ENCODE measurements at regions not wholly inside any gene's neighbourhood (a gene's known extent, or its start where the extent isn't known, plus 50 kb on each side); places are given as distances from the start of the nearest gene placed in this dataset.
A peak's percentile ranks its signal among the peaks of the same experiment; 100 is the strongest.
"Not testable (repeated sequence)": the region's sequence is repeated elsewhere in the genome, so short reads cannot be mapped to it uniquely, and the experiment has no call there.

DNA sequence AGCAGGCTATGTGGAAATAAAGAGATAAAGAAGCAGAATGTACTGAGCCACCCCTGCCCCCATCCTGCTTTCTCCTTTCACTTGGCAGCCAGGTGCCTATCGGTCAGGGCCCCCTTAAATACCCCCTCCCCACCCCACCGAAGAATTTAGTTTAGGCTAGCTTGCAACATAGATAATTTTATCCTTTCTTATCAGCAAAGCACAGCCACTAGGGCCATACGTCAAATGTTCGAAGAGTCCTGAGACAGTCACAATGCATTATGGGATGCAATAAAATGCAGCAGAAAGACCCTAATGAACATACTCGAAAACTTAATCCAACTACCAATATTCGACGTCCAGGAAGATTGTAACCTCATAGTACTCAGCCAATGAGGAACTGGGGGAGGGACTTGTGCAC is 71.4 kb downstream of the ZNF195 start:
- not testable (repeated sequence) for DNase-seq (ENCODE audit: low spot score); FAIRE-seq

DNA sequence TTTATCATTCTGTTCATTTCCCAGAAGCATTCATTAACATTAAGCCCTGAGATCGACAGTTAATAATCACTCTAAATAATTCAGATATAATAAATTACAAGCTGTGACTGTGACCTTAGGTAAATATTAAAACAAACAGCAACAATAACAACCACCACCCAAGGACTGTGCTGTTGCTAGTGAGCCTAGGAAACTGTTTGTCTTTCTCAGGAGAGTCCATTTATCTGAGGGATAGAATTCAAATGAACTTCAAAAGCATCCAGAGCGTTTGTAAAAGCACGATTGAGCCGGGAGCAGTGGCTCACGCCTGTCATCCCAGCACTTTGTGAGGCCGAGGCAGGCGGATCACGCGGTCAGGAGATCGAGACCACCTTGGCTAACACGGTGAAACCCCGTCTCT is 68.8 kb upstream of the MRGPRE start:
- DNase-seq (ENCODE audit: low spot score); FAIRE-seq: not testable (repeated sequence)

DNA sequence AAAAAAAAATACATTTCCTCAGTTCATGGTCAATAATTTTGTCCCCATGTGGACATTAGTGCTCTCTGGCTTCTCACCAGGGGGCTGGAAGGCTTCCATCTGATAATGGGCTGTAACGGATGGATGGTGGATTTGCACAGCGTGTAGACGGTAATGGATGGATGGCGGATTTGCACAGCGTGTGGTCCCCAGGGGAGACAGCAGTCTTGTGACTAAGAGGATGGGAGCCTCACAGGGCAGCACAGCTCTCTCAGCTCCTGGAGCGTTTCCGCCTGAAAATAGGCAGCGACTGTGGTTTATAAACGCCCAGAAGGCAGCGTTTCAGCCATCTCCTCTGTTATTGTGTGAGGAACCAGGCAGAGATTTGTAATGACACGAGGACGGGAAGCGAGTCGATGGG is 68.4 kb upstream of the MRGPRE start:
- DNase-seq (ENCODE audit: low spot score); FAIRE-seq: not testable (repeated sequence)

DNA sequence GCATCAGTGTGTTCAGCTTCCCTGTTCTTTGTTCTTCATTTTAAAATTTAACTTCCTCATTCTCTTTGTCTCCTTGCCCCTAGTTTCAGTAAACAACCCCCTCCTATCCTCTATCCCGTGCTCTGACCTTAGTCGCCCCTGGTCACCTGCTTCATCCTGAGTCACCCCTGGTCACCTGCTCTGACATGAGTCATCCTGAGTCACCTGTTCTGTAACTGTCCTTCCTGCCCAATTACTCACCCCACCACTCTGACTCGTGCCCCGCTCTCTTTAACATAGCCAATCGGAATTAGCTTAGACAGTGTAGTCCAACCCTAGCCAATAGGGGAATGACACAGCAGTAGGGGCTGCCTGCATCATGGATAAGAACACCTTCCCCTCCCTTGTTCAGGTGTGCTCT is 65.6 kb upstream of the MRGPRE start:
- not testable (repeated sequence) for FAIRE-seq; DNase-seq (ENCODE audit: low spot score)

DNA sequence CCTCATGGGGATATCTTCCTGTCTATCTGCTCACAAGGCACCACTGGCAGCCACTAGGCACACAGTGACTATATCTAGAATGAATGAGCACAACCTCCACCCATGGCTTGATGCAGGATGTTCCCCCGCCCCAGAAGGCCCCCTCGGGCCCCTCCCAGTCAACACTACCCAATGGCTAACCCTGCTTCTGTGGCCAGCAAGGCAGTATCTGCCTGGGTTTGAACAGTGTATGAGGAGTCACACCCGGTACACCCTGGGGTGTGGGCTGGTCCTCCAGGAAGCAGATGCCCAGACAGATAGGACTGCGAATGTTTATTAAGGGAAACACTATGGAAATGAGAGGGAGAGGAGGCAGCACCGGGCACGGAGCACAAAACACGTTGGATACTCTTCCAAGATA is 58.3 kb upstream of the MRGPRE start:
- not testable (repeated sequence) for DNase-seq (ENCODE audit: low spot score)
- peak; percentile 46 for FAIRE-seq

DNA sequence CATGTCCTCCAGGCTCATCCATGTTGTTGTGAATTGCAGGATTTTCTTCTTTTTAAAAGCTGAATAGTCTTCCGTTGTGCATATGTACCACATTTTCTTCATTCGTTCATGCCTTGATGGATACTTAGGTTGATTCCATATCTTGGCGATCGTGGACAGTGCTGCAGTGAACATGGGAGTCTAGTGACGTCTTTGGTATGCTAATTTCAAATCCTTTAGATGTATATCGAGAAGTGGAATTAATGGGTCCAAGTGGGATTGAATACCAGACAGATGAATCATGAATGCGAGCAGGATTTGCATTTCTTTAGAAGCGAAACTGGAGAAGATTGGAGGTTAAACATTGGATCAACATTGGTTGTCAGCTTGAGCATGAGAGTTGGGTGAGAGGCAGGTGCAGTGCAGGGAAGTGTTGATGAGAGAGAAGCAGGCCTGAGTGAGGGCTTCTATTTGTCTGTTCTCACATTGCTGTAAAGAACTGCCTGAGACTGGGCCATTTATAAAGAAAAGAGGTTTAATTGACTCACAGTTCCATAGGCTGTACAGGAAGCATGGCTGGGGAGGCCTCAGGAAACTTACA is 55.2 kb upstream of the MRGPRE start:
- not testable (repeated sequence) for FAIRE-seq; DNase-seq (ENCODE audit: low spot score)

DNA sequence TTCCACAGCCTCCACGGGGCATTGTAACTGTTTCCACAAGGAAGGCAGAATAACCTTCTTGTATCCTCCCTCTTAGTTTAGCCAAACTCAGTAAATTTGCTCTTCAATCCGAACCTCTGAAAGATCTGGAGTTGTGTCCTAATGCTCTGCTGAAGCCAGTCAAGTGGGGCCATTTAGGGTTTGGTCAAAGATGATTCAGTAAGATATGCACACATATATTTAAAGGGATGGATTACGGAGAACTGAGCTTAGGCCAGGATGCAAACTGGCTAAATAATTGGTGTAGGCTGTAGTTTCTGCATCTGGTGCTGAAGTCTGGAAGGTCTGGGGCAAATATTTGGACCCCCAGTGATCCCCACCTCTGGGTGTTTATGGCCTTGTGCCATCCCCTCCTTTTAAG is 53.0 kb upstream of the MRGPRE start:
- DNase-seq (ENCODE audit: low spot score); FAIRE-seq: not testable (repeated sequence)

DNA sequence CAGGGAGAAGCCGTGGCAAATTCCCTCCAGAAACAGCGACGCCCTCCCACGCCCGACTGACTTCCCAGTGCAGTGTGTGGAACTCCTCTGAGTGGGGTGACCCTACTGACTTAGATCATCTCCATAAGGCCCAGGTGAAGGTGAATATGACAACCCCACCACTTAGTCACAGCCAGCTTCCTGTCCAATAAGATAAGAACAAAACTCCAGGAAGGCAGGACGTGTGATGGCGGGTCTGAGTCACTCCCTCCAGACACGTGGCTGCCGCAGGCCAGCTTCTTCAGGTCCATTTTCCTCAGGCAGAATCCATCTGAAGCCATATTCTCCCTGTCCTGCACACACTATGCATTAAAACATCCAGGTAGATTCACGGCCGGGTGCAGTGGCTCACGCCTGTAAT is 52.0 kb upstream of the MRGPRE start:
- not testable (repeated sequence) for FAIRE-seq

DNA sequence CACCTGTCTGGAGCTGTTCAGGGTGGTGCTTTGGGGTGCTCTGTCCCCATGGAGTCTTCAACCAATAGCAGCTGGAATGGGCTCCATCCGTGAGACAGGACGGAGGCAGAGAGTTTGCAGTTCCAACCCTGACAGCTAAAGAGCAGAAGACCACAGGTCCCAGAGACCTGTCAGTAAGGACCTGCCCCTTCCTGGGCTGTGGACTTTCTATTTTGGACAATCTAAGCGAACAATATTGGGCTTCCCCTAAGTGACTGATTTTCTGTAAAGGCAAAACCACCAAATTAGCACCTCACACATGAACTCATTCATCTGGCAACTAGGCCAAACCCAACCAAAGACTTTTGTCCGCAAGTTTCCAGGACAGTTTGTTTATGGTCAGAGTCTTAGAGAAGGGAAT is 50.5 kb upstream of the MRGPRE start:
- DNase-seq (ENCODE audit: low spot score); FAIRE-seq: not testable (repeated sequence)

More for the DNA sequence above, 52.0 kb upstream of the MRGPRE start:
- not testable (repeated sequence) for DNase-seq (ENCODE audit: low spot score)
